Omental fat pad (tissue), 3 donors: ENCODE measurements at regions not wholly inside any gene's neighbourhood (a gene's known extent, or its start where the extent isn't known, plus 50 kb on each side); places are given as distances from the start of the nearest gene placed in this dataset.

ENCODE experiments used
- ATAC-seq: fragments of 150-250 bp; one replicate; pipeline ENCODE4 v1.9.1; 2016; ENCODE audit warnings: mild to moderate bottlenecking, moderate library complexity; ENCODE audit not compliant: low FRiP score
- DNase-seq: peaks from one replicate; pipeline ENCODE4 v3.0.0-alpha.2; 2019; ENCODE audit warnings: low spot score
- CTCF ChIP-seq, 3 donors: fragments of 450-650 bp; IDR thresholded peaks; one replicate each; pipeline ENCODE4 v1.5.1; 2016 to 2017; ENCODE audit warnings: antibody characterized with exemption in 3 of 3, mild to moderate bottlenecking in 3 of 3, moderate library complexity in 2 of 3

GRCh38 chr3:137259701-137260100 lies 301.9 kb downstream of the IL20RB start:
- DNase-seq (no peak), ATAC-seq (no peak)
- no peak for TF ChIP-seq CTCF (IDR thresholded peaks at IDR 0.05)

GRCh38 chr3:137264071-137264820 lies 306.5 kb downstream of the IL20RB start:
- ATAC-seq (no peak), DNase-seq (no peak)
- no peak for TF ChIP-seq CTCF (IDR thresholded peaks at IDR 0.05)

- no peak for ATAC-seq
- TF ChIP-seq CTCF (IDR thresholded peaks at IDR 0.05), result no peak
- no peak for DNase-seq
Measured at GRCh38 chr3:137264843-137265330, 307.1 kb downstream of the IL20RB start.

GRCh38 chr3:137282871-137283270 lies 325.1 kb downstream of the IL20RB start:
- ATAC-seq (no peak), DNase-seq (no peak)
- no peak for TF ChIP-seq CTCF (IDR thresholded peaks at IDR 0.05)

- no peak for ATAC-seq
- TF ChIP-seq CTCF (IDR thresholded peaks at IDR 0.05), result no peak
- DNase-seq, result no peak
Measured at GRCh38 chr3:137285924-137286323, 328.1 kb downstream of the IL20RB start.

GRCh38 chr3:137293086-137293485 lies 335.3 kb downstream of the IL20RB start:
- DNase-seq (no peak), ATAC-seq (no peak)
- TF ChIP-seq CTCF (IDR thresholded peaks at IDR 0.05), result no peak

- no peak for DNase-seq
- no peak for ATAC-seq
- TF ChIP-seq CTCF (IDR thresholded peaks at IDR 0.05), result no peak
Measured at GRCh38 chr3:137294139-137294538, 336.4 kb downstream of the IL20RB start.
